GM19397 (cell line): ENCODE measurements at regions not wholly inside any gene's neighbourhood (a gene's known extent, or its start where the extent isn't known, plus 50 kb on each side); places are given as distances from the start of the nearest gene placed in this dataset.

Source experiments
- ATAC-seq: cut with Tn5 transposase; IDR thresholded peaks from one replicate; pipeline ENCODE4 v1.9.1; 2021; ENCODE audit warnings: mild to moderate bottlenecking, moderate library complexity; ENCODE audit not compliant: unreplicated experiment

DNA sequence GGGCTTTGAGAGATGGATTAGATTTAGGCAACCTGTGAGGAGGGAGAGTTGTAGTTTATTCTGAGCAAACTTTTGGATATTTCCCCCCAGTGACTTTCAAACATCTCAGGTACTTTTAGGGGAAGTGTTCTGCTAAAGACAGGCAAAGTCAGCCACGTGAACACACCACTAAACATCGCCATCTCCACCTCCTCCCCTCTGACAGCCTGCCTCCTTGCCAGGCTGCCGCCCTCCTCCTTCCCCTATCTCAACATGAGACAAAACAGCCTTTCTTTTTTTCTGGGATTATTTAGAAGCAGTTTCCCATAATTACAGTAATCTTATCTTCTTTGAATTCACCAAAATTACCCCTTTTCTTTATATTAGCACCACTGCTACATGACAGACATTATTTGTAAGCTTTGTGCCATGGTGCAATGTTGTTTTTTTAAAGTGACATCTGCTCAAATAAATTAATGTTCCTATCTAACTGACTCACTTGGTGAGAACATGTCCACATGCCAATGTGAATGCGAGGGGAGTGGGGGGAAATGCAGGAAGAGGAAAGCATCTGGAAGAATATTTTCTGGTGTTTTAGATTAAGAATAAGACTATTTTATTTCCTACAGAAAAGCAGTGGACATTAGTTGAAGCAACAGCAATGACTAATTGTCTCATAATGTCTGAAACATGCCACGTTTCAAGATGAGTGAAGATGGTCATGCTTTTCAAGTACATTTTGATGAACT, 147.8 kb upstream of the ATP1B1 start:
- ATAC-seq: no peak

DNA sequence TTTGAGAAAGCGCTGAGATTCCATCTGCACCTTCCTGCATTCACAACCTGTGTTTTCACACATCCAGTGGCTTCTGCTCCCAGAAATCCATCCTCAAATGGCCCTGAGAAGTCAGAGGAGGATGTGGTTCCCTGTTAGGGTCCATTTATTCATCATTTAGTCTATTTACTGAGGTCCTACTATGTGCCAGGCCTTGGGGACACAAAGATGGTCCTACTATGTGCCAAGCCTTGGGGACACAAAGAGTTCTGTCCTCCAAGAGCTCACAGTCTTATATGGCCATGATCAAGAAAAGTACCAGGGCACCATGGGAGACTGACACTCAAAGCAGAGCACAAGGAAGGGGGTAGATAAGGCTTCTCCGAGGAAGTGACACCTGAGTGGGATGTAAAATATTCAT, 147.1 kb upstream of the ATP1B1 start:
- ATAC-seq: no peak

DNA sequence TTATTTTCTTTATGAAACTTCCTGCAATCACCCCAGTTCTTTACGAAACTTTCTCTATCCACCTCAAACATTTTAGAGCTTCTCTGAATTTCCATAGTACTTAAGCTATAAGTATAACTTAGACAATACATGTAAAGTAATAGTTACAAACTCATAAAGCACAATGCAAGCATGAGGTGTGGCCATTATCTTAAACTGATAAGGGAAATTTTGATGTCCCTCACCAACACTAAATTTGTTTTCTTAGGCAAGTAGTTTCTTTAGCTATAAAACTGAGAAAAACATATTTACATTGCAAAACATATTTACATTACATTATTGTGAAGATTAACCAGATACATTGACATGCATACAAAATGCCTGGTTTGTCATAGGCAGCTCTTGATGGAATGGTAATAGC, 146.4 kb upstream of the ATP1B1 start:
- ATAC-seq: no peak

- ATAC-seq: no peak
Measured at GRCh38 chr1:168960595-168960994, 145.9 kb upstream of the ATP1B1 start.

- ATAC-seq: no peak
Measured at GRCh38 chr1:168963601-168964000, 142.9 kb upstream of the ATP1B1 start.

DNA sequence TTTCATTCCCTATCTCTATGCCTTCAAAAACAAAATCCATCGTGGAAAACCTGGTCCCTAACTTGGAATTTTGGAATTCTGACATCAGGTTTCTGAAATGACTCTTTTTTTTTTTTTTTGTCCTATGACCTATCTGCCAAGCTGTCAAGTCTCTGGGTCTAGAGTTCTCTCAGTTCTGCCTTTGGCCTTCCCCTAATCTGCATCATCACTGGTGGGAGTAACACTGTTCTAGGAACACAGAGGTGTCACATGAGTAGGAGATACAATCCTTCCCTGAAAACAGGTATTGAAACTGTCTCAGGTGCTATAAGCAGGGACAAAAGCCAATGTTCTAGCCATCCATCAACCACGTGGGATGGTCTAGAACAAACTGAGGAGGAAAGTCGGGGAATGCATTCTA, 142.0 kb upstream of the ATP1B1 start:
- ATAC-seq: no peak

GRCh38 chr1:168966217-168966616, 140.3 kb upstream of the ATP1B1 start:
- ATAC-seq: no peak

GRCh38 chr1:168966636-168967035, 139.9 kb upstream of the ATP1B1 start:
- no peak for ATAC-seq

- no peak for ATAC-seq
Measured at GRCh38 chr1:168970926-168971659, 135.4 kb upstream of the ATP1B1 start.

DNA sequence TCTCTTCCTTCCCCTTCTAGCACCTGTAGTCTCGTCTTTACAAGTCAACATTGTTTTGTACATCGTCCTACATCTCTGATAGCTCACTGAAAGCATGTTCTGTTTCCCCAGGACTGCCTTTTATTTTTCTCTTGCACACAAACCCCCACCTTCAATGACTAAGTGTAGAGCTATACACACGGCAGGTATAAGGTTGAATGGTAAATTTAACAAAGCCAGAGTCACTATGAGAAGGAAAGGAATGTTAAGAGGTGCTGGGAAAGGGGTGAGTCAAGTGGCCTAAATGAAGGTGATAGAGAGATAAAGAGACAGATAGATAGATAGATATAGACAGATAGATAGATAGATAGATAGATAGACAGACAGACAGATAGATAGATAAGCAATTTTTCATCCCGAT, 134.3 kb upstream of the ATP1B1 start:
- no peak for ATAC-seq

- ATAC-seq: no peak
Measured at GRCh38 chr1:168972887-168973286, 133.6 kb upstream of the ATP1B1 start.

GRCh38 chr1:168974117-168974516, 132.4 kb upstream of the ATP1B1 start:
- ATAC-seq: no peak

DNA sequence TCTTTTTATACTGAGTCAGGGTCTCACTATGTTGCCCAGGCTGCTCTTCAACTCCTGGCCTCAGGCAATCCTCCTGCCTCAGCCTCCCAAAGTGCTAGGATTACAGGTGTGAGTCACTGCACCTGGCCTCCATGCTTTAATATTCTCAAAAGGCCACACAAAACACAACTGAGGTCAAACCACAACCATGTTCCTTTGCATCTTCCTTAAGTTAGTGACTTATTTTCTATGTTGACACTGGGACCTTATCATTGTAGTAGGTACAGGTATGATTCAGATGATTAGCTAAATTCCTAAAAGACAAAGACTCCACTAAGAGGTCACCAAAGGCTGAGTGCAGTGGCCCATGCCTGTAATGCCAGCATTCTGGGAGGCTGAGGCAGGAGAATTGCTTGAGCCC, 131.9 kb upstream of the ATP1B1 start:
- no peak for ATAC-seq

GRCh38 chr1:168976267-168976666, 130.2 kb upstream of the ATP1B1 start:
- no peak for ATAC-seq

DNA sequence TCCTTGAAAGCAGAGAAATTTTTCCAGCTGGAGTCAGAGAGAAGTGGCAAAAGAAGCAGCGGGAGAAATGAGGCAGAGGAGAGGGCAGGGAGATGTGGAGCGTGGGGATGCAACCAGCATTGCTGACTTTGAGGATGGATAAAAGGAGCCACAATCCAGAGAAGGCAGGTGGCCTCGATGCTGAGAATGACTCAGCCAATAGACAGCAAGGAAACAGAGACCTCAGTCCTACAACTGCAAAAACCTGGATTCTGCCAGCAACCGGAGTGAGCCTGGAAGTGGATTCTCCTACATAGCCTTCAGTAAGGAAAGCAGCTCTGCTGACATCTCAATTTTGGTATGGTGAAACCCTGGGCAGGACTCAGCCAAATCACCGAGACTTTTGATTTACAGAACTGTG, 128.9 kb upstream of the ATP1B1 start:
- ATAC-seq: no peak

- ATAC-seq: no peak
Measured at GRCh38 chr1:168979276-168979675, 127.2 kb upstream of the ATP1B1 start.

GRCh38 chr1:168980180-168980579, 126.3 kb upstream of the ATP1B1 start:
- ATAC-seq: no peak

- ATAC-seq: no peak
Measured at GRCh38 chr1:168980656-168981055, 125.8 kb upstream of the ATP1B1 start.

GRCh38 chr1:168982778-168983177, 123.7 kb upstream of the ATP1B1 start:
- ATAC-seq: no peak

DNA sequence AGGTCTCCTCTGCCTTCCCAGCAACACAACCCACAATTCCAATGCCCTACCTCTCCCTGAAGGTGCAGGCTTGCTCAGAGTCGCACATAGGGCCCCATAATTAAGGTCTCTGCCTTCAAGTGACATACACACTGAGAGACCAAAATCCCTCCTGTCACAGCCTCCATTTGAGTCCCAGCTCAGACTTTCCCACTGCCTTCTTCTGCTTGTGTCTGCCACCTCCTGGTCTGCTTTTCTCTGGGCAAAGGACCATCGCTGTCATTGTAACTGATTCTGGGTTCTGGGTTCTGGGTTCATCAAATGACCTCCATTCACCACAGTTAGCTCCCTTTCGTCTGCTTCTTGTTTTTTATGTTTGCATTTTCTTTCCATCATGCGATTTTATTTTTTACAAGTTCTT, 119.2 kb upstream of the ATP1B1 start:
- no peak for ATAC-seq

GRCh38 chr1:168987923-168988322, 118.6 kb upstream of the ATP1B1 start:
- no peak for ATAC-seq

- no peak for ATAC-seq
Measured at GRCh38 chr1:168989985-168990384, 116.5 kb upstream of the ATP1B1 start.
